Neural progenitor cell (in vitro differentiated cells): ENCODE measurements at regions not wholly inside any gene's neighbourhood (a gene's known extent, or its start where the extent isn't known, plus 50 kb on each side); places are given as distances from the start of the nearest gene placed in this dataset.
A peak's percentile ranks its signal among the peaks of the same experiment; 100 is the strongest.

ENCODE experiments used
- DNase-seq: peaks from one replicate; pipeline ENCODE4 v3.0.0-alpha.2; 2016; ENCODE audit warnings: low spot score
- H2AFZ ChIP-seq: fragments of 200-600 bp; sonication (generic); replicated peaks from 2 replicates; pipeline ENCODE4 v1.6.1; 2016; ENCODE audit warnings: antibody characterized with exemption
- H3F3A ChIP-seq: fragments of 200-600 bp; sonication (generic); 2 replicates; pipeline ENCODE4 v1.6.1; 2016; ENCODE audit warnings: antibody characterized with exemption, low read depth
- H3K27ac ChIP-seq: fragments of 200-600 bp; sonication (generic); 2 replicates; pipeline ENCODE4 v1.5.1; 2016; ENCODE audit warnings: mild to moderate bottlenecking
- H3K27me3 ChIP-seq: fragments of 200-600 bp; sonication (generic); 2 replicates; pipeline ENCODE4 v1.6.1; 2016; ENCODE audit warnings: mild to moderate bottlenecking, moderate library complexity
- H3K36me3 ChIP-seq: fragments of 200-600 bp; sonication (generic); 2 replicates; pipeline ENCODE4 v1.5.1; 2016
- H3K4me1 ChIP-seq: fragments of 200-600 bp; sonication (generic); 2 replicates; pipeline ENCODE4 v1.6.1; 2016; ENCODE audit warnings: mixed run types
- H3K4me2 ChIP-seq: fragments of 200-600 bp; sonication (generic); 2 replicates; pipeline ENCODE4 v1.6.1; 2016
- H3K4me3 ChIP-seq: fragments of 200-600 bp; sonication (generic); 2 replicates; pipeline ENCODE4 v1.5.1; 2016
- H3K79me2 ChIP-seq: fragments of 200-600 bp; sonication (generic); 2 replicates; pipeline ENCODE4 v1.6.1; 2016; ENCODE audit warnings: low read depth
- H3K9ac ChIP-seq: fragments of 200-600 bp; sonication (generic); 2 replicates; pipeline ENCODE4 v1.6.1; 2016
- H3K9me3 ChIP-seq: fragments of 200-600 bp; sonication (generic); 2 replicates; pipeline ENCODE4 v1.5.1; 2016; ENCODE audit warnings: low read depth
- H4K20me1 ChIP-seq: fragments of 200-600 bp; sonication (generic); 2 replicates; pipeline ENCODE4 v1.6.1; 2016; ENCODE audit warnings: low read depth
- H3K27ac Mint-ChIP-seq: 3 replicates; pipeline ENCODE4 v1.8.0; 2021; ENCODE audit warnings: mixed read lengths
- H3K27me3 Mint-ChIP-seq: 2 replicates; pipeline ENCODE4 v1.8.0; 2022; ENCODE audit warnings: low read depth, mild to moderate bottlenecking, inconsistent platforms, moderate library complexity, mixed read lengths; ENCODE audit not compliant: insufficient read depth
- H3K36me3 Mint-ChIP-seq: 3 replicates; pipeline ENCODE4 v1.8.0; 2021; ENCODE audit warnings: mixed read lengths
- H3K4me1 Mint-ChIP-seq: 3 replicates; pipeline ENCODE4 v1.8.0; 2021; ENCODE audit warnings: mixed read lengths
- H3K4me3 Mint-ChIP-seq: 3 replicates; pipeline ENCODE4 v1.8.0; 2021; ENCODE audit warnings: mild to moderate bottlenecking, moderate library complexity, mixed read lengths
- H3K9me3 Mint-ChIP-seq: 3 replicates; pipeline ENCODE4 v1.8.0; 2020; ENCODE audit warnings: mixed read lengths
- CTCF ChIP-seq: fragments of 200-600 bp; sonication (generic); IDR thresholded peaks from 2 replicates; pipeline ENCODE4 v1.5.1; 2017; ENCODE audit warnings: antibody characterized with exemption, mild to moderate bottlenecking
- EZH2 ChIP-seq: fragments of 200-600 bp; sonication (generic); IDR thresholded peaks from 2 replicates; pipeline ENCODE4 v1.6.1; 2017; ENCODE audit warnings: antibody characterized with exemption, mild to moderate bottlenecking, moderate library complexity
- EZH2phosphoT487 ChIP-seq: fragments of 200-600 bp; sonication (generic); IDR thresholded peaks from 2 replicates; pipeline ENCODE4 v1.6.1; 2017; ENCODE audit warnings: antibody characterized with exemption

DNA sequence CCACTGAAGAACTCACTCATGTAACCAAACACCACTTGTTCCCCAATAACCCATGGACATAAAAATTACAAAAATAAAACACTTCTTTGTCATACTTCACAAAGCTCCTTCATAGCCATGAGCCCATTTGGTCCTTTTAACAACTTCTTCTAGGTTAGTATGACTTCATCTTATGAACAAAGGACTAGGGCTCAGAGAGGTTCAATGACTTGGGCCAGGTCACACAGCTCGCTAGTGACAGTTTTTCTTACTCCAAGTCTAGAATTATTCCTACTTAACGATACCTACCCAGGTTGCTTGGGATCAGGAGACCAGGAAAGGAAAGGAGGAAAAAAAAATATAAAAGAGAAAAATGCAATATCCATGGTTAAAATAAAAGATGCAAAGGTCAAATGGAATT lies 353.4 kb downstream of the SOX9 start:
- Histone ChIP-seq H2AFZ (no peak overlapping the region), H3K9ac (no peak overlapping the region), H3F3A (peaks cover 34% of the 10 kb centered on the region), H3K36me3 (no peaks in the 10 kb centered on the region), H4K20me1 (no peaks in the 10 kb centered on the region), H3K4me2 (no peak overlapping the region), H3K4me1 (peaks cover 27% of the 10 kb centered on the region), H3K4me3 (no peak overlapping the region), H3K27ac (no peak overlapping the region), H3K79me2 (no peaks in the 10 kb centered on the region), H3K9me3 (no peaks in the 10 kb centered on the region), H3K27me3 (no peaks in the 10 kb centered on the region)
- Mint-ChIP-seq H3K4me1 (peaks cover 22% of the 10 kb centered on the region), H3K4me3 (no peak overlapping the region), H3K36me3 (no peaks in the 10 kb centered on the region), H3K9me3 (peaks cover 2% of the 10 kb centered on the region), H3K27ac (no peak overlapping the region), H3K27me3 (no peaks in the 10 kb centered on the region)
- DNase-seq, result no peak
- no peak for TF ChIP-seq EZH2
- TF ChIP-seq CTCF, result no peak
- no peak for TF ChIP-seq EZH2phosphoT487

DNA sequence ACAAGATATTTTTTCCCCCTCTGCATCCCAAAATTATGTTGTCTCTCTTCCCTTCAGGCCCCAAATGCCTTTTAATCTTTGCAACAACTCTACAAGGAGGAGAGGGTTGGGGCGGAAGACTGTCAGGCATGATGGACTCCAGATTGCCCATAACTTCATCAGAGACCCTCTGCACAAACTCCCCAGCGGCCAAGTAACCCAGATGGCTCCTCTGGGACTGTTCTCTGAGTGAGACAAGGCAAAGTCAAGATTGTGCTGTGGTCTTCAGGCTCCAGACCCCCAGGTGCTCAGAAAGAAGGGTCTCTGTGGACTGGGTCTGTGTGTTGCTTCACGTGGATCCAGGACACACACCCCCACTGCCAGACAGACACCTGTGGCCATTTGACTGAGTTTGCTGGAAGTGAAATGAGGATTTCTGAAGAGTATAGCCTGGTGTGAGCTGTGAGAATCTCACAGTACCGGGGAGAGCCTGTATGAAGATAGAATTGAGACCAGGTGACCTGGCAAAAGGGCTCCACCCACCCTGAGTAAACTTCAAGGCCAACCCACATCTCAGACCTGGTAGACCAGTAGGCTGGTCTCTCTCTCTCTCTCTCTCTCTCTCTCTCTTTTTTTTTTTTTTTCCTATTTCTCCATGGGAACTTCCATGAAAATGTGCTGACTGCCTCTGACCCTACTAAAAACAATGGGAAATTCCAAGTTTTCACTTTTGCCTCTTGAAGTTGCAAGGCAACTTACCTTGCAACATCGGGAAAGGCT lies 354.1 kb downstream of the SOX9 start:
- Histone ChIP-seq H3F3A (peaks cover 34% of the 10 kb centered on the region), H3K9me3 (no peaks in the 10 kb centered on the region), H3K27ac (no peak overlapping the region), H3K4me3 (no peak overlapping the region), H3K4me1 (peaks cover 27% of the 10 kb centered on the region), H3K36me3 (no peaks in the 10 kb centered on the region), H3K4me2 (peak overlapping the region; percentile 66), H3K79me2 (no peaks in the 10 kb centered on the region), H3K9ac (no peak overlapping the region), H3K27me3 (no peaks in the 10 kb centered on the region), H2AFZ (no peak overlapping the region), H4K20me1 (no peaks in the 10 kb centered on the region)
- Mint-ChIP-seq H3K27ac (no peak overlapping the region), H3K27me3 (no peaks in the 10 kb centered on the region), H3K36me3 (no peaks in the 10 kb centered on the region), H3K4me3 (no peak overlapping the region), H3K9me3 (peaks cover 2% of the 10 kb centered on the region), H3K4me1 (peaks cover 22% of the 10 kb centered on the region)
- no peak for DNase-seq
- TF ChIP-seq EZH2, result no peak
- no peak for TF ChIP-seq EZH2phosphoT487
- TF ChIP-seq CTCF, result no peak

DNA sequence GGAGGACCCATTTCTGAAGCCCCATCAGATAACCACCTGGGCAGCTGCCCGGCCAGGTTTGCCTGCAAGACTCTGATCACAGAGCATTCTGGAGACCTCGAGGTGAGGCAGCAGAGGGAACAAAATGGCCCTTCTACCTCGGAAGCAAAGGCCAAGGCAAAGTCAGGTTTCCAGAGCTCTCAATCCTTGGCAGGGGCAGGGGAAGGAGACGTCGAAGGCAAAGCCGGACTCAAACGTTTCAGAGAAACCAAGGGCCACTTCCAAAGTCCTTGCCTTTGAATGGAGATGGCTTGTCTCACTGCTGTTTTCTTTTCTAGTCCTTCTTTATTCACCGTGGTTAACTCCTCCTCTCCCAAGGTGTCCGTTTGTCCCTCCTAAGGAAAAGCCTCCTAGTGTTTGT lies 355.3 kb downstream of the SOX9 start:
- Mint-ChIP-seq H3K27me3 (no peaks in the 10 kb centered on the region), H3K4me3 (peak overlapping the region; percentile 81), H3K4me1 (peaks cover 22% of the 10 kb centered on the region), H3K27ac (peak overlapping the region; percentile 50), H3K9me3 (peaks cover 2% of the 10 kb centered on the region), H3K36me3 (no peaks in the 10 kb centered on the region)
- H3K4me1 ChIP-seq, result peaks cover 27% of the 10 kb centered on the region
- H3K27ac ChIP-seq, result peak overlapping the region; percentile 86
- H3K79me2 ChIP-seq, result no peaks in the 10 kb centered on the region
- H3F3A ChIP-seq, result peaks cover 34% of the 10 kb centered on the region
- peak overlapping the region; percentile 66 for H3K4me2 ChIP-seq
- peak; percentile 40 for DNase-seq
- no peak overlapping the region for H3K9ac ChIP-seq
- H3K36me3 ChIP-seq, result no peaks in the 10 kb centered on the region
- no peaks in the 10 kb centered on the region for H3K27me3 ChIP-seq
- no peaks in the 10 kb centered on the region for H3K9me3 ChIP-seq
- TF ChIP-seq CTCF (no peak), EZH2phosphoT487 (no peak), EZH2 (no peak)
- no peaks in the 10 kb centered on the region for H4K20me1 ChIP-seq
- peak overlapping the region; percentile 20 for H3K4me3 ChIP-seq
- no peak overlapping the region for H2AFZ ChIP-seq
